ENCODE measurements at regions not wholly inside any gene's neighbourhood (a gene's known extent, or its start where the extent isn't known, plus 50 kb on each side); places are given as distances from the start of the nearest gene placed in this dataset.
A peak's percentile ranks its signal among the peaks of the same experiment; 100 is the strongest.

DNA sequence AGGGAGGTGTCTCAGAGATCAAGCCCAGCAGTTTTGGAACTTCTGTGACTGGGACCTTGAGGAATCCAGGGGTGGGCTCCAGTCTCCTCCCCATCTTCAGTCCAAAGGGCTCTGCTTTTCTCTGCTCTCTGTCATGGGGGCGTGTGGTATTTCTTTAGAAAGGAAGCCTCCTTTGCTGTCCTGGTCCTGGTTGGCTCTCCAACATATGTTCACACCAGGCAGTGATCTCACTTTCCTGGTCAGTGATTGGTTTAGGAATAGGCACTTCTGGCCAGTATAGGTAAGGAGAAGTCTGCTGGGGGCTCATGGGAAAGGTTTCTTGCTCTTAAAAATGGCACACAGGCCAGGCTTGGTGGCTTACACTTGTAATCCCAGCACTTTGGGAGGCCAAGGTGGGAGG lies 115.5 kb upstream of the HAAO start:
- peaks cover 40% of the 10 kb centered on the region in 2 donors for H3K4me1 ChIP-seq (ENCODE audit: control insufficient read depth in 1 of 2, insufficient read depth in 2 of 2, low read length in 2 of 2)
- no peak overlapping the region for H3K9ac ChIP-seq (ENCODE audit: low read depth in 1 of 2, low read length in 2 of 2)
- peak overlapping the region; percentile 70 for H3K27ac ChIP-seq (ENCODE audit: low read depth, low read length)
- H3K36me3 ChIP-seq (ENCODE audit: control insufficient read depth in 1 of 2, insufficient read depth in 2 of 2, low read length in 2 of 2), result no peaks in the 10 kb centered on the region
- H3K27me3 ChIP-seq (ENCODE audit: control insufficient read depth in 1 of 2, insufficient read depth in 2 of 2, low read length in 2 of 2), result no peaks in the 10 kb centered on the region
- no peaks in the 10 kb centered on the region for H3K9me3 ChIP-seq (ENCODE audit: control insufficient read depth in 1 of 2, low read length in 2 of 2)
- H3K4me3 ChIP-seq (ENCODE audit: low read depth in 1 of 2, low read length in 2 of 2), result no peak overlapping the region

DNA sequence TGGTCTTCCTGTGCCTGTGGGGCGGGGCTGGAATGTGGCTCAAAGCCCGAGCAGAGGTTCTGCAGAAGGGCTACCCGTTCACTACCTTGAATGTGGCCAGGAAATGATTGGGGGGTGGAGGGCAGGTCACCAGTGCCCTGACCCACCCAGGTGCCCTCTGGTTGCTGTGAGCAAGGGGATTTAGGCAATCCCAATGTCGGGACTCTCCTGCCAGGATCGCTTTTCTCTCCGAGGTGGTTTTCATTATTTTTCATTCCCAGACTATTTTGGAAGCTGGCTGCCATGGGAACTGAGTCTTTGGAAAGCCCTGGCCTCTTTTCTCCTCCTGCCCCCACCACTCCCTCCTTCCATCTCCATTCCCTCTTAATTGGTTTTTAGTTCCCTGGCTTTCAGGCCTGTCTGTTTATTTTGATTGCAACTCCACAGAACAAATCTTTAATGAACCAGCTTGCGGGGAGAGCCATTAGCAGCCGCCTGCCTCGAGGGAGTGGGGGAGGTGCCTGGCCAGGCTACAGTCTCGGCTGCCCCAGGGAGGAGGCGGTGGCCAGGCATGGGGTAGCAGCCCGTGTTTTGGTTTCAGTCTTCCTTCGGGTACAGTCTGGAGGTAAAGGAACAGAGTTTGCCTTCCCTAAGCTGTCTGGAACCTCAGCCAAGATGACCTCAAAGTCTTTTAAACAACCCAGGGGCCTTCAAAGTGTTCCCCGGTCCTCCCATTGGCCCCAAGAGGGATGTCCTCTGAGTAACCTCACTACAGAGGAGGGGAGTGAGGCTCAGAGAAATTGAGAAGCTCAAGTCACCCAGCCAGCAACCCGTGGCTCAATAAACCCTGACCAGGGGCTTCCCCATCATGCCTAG lies 114.4 kb upstream of the HAAO start:
- Histone ChIP-seq H3K36me3 (ENCODE audit: control insufficient read depth in 1 of 2, insufficient read depth in 2 of 2, low read length in 2 of 2) (no peaks in the 10 kb centered on the region), H3K4me3 (ENCODE audit: low read depth in 1 of 2, low read length in 2 of 2) (no peak overlapping the region), H3K27ac (ENCODE audit: low read depth, low read length) (peak overlapping the region; percentile 71), H3K9ac (ENCODE audit: low read depth in 1 of 2, low read length in 2 of 2) (peak overlapping the region in 1 of 2 donors; percentile 39), H3K27me3 (ENCODE audit: control insufficient read depth in 1 of 2, insufficient read depth in 2 of 2, low read length in 2 of 2) (no peaks in the 10 kb centered on the region), H3K4me1 (ENCODE audit: control insufficient read depth in 1 of 2, insufficient read depth in 2 of 2, low read length in 2 of 2) (peaks cover 40% of the 10 kb centered on the region in 2 donors), H3K9me3 (ENCODE audit: control insufficient read depth in 1 of 2, low read length in 2 of 2) (no peaks in the 10 kb centered on the region)

GRCh38 chr2:42906111-42906556 lies 113.8 kb upstream of the HAAO start:
- Histone ChIP-seq H3K27me3 (ENCODE audit: control insufficient read depth in 1 of 2, insufficient read depth in 2 of 2, low read length in 2 of 2) (no peaks in the 10 kb centered on the region), H3K36me3 (ENCODE audit: control insufficient read depth in 1 of 2, insufficient read depth in 2 of 2, low read length in 2 of 2) (no peaks in the 10 kb centered on the region), H3K4me3 (ENCODE audit: low read depth in 1 of 2, low read length in 2 of 2) (no peak overlapping the region), H3K27ac (ENCODE audit: low read depth, low read length) (peak overlapping the region; percentile 71), H3K9ac (ENCODE audit: low read depth in 1 of 2, low read length in 2 of 2) (peak overlapping the region in 1 of 2 donors; percentile 39), H3K4me1 (ENCODE audit: control insufficient read depth in 1 of 2, insufficient read depth in 2 of 2, low read length in 2 of 2) (peaks cover 40% of the 10 kb centered on the region in 2 donors), H3K9me3 (ENCODE audit: control insufficient read depth in 1 of 2, low read length in 2 of 2) (no peaks in the 10 kb centered on the region)

DNA sequence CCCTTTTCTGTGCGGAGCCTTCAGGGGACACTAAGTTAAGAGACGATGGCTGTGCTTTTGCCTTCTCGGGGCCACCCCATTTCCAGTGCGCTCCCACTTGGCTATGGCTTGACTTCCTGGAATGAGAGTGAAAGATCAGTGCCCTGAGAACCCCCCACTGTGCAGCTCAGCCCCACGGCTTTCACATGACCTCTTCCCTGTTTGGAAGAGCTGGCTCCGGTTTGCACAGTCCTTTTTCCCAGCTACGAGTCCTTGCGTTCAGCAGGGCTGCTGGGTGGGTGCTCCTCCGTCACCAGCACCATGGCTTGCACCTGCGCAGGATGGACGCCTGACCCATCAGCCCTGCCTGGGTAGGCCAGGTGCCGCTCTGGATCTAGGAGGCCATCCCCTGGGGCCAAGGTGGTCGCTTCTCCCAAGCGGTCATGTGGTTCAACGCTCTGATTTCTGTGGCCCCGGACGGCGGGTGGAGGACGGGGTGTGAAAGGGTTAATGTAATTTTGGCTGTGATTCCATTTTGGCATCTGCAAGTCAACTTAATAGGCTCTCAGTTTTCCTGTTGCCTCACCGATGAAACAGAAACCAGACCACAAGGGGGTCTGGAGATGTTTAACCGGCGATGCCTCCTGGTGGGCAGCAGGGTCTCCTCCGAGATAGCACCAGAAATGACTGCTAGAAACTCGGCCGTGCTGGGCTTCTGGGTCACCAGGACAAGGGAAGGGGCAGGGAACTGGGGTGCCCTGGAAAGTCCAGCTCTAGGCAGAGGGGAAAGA lies 113.1 kb upstream of the HAAO start:
- Histone ChIP-seq H3K9me3 (ENCODE audit: control insufficient read depth in 1 of 2, low read length in 2 of 2) (no peaks in the 10 kb centered on the region), H3K9ac (ENCODE audit: low read depth in 1 of 2, low read length in 2 of 2) (peak overlapping the region in 1 of 2 donors; percentile 39), H3K4me3 (ENCODE audit: low read depth in 1 of 2, low read length in 2 of 2) (no peak overlapping the region), H3K4me1 (ENCODE audit: control insufficient read depth in 1 of 2, insufficient read depth in 2 of 2, low read length in 2 of 2) (peaks cover 40% of the 10 kb centered on the region in 2 donors), H3K27me3 (ENCODE audit: control insufficient read depth in 1 of 2, insufficient read depth in 2 of 2, low read length in 2 of 2) (no peaks in the 10 kb centered on the region), H3K27ac (ENCODE audit: low read depth, low read length) (peak overlapping the region; percentile 71), H3K36me3 (ENCODE audit: control insufficient read depth in 1 of 2, insufficient read depth in 2 of 2, low read length in 2 of 2) (no peaks in the 10 kb centered on the region)

DNA sequence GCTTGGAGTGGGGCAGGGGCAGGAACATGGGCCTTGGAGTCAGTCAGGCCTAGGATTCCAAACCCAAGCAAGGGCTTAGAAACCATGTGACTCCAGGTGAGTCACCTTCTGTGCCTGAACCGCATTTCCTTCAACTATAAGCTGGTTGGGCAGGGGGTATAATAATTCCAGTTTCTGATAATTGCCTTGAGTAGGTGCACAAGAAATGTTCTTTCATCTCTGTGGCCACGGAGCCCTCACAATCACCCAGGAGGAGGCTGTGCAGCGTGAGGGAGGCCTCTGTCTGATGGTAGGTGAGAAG lies 112.1 kb upstream of the HAAO start:
- Histone ChIP-seq H3K9ac (ENCODE audit: low read depth in 1 of 2, low read length in 2 of 2) (no peak overlapping the region), H3K27ac (ENCODE audit: low read depth, low read length) (no peak overlapping the region), H3K4me3 (ENCODE audit: low read depth in 1 of 2, low read length in 2 of 2) (no peak overlapping the region), H3K4me1 (ENCODE audit: control insufficient read depth in 1 of 2, insufficient read depth in 2 of 2, low read length in 2 of 2) (peaks cover 40% of the 10 kb centered on the region in 2 donors), H3K27me3 (ENCODE audit: control insufficient read depth in 1 of 2, insufficient read depth in 2 of 2, low read length in 2 of 2) (no peaks in the 10 kb centered on the region), H3K9me3 (ENCODE audit: control insufficient read depth in 1 of 2, low read length in 2 of 2) (no peaks in the 10 kb centered on the region), H3K36me3 (ENCODE audit: control insufficient read depth in 1 of 2, insufficient read depth in 2 of 2, low read length in 2 of 2) (no peaks in the 10 kb centered on the region)

GRCh38 chr2:42903821-42904575 lies 111.6 kb upstream of the HAAO start:
- H3K4me3 ChIP-seq (ENCODE audit: low read depth in 1 of 2, low read length in 2 of 2), result no peak overlapping the region
- no peaks in the 10 kb centered on the region for H3K36me3 ChIP-seq (ENCODE audit: control insufficient read depth in 1 of 2, insufficient read depth in 2 of 2, low read length in 2 of 2)
- H3K27ac ChIP-seq (ENCODE audit: low read depth, low read length), result no peak overlapping the region
- H3K4me1 ChIP-seq (ENCODE audit: control insufficient read depth in 1 of 2, insufficient read depth in 2 of 2, low read length in 2 of 2), result peaks cover 40% of the 10 kb centered on the region in 2 donors
- no peaks in the 10 kb centered on the region for H3K27me3 ChIP-seq (ENCODE audit: control insufficient read depth in 1 of 2, insufficient read depth in 2 of 2, low read length in 2 of 2)
- no peaks in the 10 kb centered on the region for H3K9me3 ChIP-seq (ENCODE audit: control insufficient read depth in 1 of 2, low read length in 2 of 2)
- no peak overlapping the region for H3K9ac ChIP-seq (ENCODE audit: low read depth in 1 of 2, low read length in 2 of 2)

GRCh38 chr2:42902939-42903709 lies 110.7 kb upstream of the HAAO start:
- no peaks in the 10 kb centered on the region for H3K36me3 ChIP-seq (ENCODE audit: control insufficient read depth in 1 of 2, insufficient read depth in 2 of 2, low read length in 2 of 2)
- no peak overlapping the region for H3K9ac ChIP-seq (ENCODE audit: low read depth in 1 of 2, low read length in 2 of 2)
- no peak overlapping the region for H3K27ac ChIP-seq (ENCODE audit: low read depth, low read length)
- H3K27me3 ChIP-seq (ENCODE audit: control insufficient read depth in 1 of 2, insufficient read depth in 2 of 2, low read length in 2 of 2), result no peaks in the 10 kb centered on the region
- H3K4me3 ChIP-seq (ENCODE audit: low read depth in 1 of 2, low read length in 2 of 2), result no peak overlapping the region
- no peaks in the 10 kb centered on the region for H3K9me3 ChIP-seq (ENCODE audit: control insufficient read depth in 1 of 2, low read length in 2 of 2)
- H3K4me1 ChIP-seq (ENCODE audit: control insufficient read depth in 1 of 2, insufficient read depth in 2 of 2, low read length in 2 of 2), result peaks cover 34 to 36% of the 10 kb centered on the region in 2 donors

DNA sequence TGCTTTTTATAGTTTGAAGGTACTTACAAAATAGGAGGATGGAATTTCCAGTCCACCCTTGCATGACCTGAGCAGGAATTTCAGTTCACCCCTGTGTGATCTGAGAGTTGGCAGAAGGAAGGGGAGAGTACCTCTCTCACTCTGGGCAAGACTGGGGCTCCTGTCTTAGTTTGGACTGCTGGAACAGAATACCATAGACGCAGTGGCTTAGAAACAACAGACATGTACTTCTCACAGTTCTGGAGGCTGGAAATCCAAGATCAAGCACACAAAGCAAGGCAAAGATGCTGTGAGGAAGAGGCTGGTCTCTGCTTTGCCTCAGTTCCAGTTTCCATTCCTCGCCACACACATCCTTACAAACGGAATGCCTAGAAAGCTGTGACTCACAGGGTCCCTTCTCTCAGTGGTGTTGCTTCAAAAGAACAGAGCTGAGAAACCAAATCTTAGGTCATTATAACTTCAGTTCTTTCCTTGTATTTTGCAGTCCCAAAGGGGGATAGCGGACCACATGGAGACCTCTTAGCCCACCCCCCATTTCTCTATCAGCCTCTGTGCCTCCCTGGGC lies 108.8 kb upstream of the HAAO start:
- Histone ChIP-seq H3K4me3 (ENCODE audit: low read depth in 1 of 2, low read length in 2 of 2) (no peak overlapping the region), H3K4me1 (ENCODE audit: control insufficient read depth in 1 of 2, insufficient read depth in 2 of 2, low read length in 2 of 2) (peaks cover 19 to 20% of the 10 kb centered on the region in 2 donors), H3K27ac (ENCODE audit: low read depth, low read length) (no peak overlapping the region)

GRCh38 chr2:42900289-42900891 lies 108.0 kb upstream of the HAAO start:
- no peak overlapping the region for H3K4me3 ChIP-seq (ENCODE audit: low read depth in 1 of 2, low read length in 2 of 2)
- H3K27ac ChIP-seq (ENCODE audit: low read depth, low read length), result no peak overlapping the region
- H3K36me3 ChIP-seq (ENCODE audit: control insufficient read depth in 1 of 2, insufficient read depth in 2 of 2, low read length in 2 of 2), result no peaks in the 10 kb centered on the region
- H3K4me1 ChIP-seq (ENCODE audit: control insufficient read depth in 1 of 2, insufficient read depth in 2 of 2, low read length in 2 of 2), result peaks cover 12 to 13% of the 10 kb centered on the region in 2 donors
- no peaks in the 10 kb centered on the region for H3K27me3 ChIP-seq (ENCODE audit: control insufficient read depth in 1 of 2, insufficient read depth in 2 of 2, low read length in 2 of 2)
- H3K9me3 ChIP-seq (ENCODE audit: control insufficient read depth in 1 of 2, low read length in 2 of 2), result no peaks in the 10 kb centered on the region
- H3K9ac ChIP-seq (ENCODE audit: low read depth in 1 of 2, low read length in 2 of 2), result no peak overlapping the region

More for the DNA sequence above, 108.8 kb upstream of the HAAO start:
- Histone ChIP-seq H3K9me3 (ENCODE audit: control insufficient read depth in 1 of 2, low read length in 2 of 2) (no peaks in the 10 kb centered on the region), H3K27me3 (ENCODE audit: control insufficient read depth in 1 of 2, insufficient read depth in 2 of 2, low read length in 2 of 2) (no peaks in the 10 kb centered on the region), H3K36me3 (ENCODE audit: control insufficient read depth in 1 of 2, insufficient read depth in 2 of 2, low read length in 2 of 2) (no peaks in the 10 kb centered on the region), H3K9ac (ENCODE audit: low read depth in 1 of 2, low read length in 2 of 2) (no peak overlapping the region)
